Duodenal mucosa (tissue), 2 donors: ENCODE measurements at regions not wholly inside any gene's neighbourhood (a gene's known extent, or its start where the extent isn't known, plus 50 kb on each side); places are given as distances from the start of the nearest gene placed in this dataset.
"Not testable (repeated sequence)": the region's sequence is repeated elsewhere in the genome, so short reads cannot be mapped to it uniquely, and the experiment has no call there.

Source experiments
- H3K27ac ChIP-seq: one replicate; pipeline ENCODE4 v1.7.0; 2013; ENCODE audit warnings: low read depth, low read length
- H3K27me3 ChIP-seq, 2 donors: one replicate each; pipeline ENCODE4 v1.7.0; 2013; ENCODE audit warnings: low read length in 2 of 2, control low read depth in 1 of 2; ENCODE audit not compliant: insufficient read depth in 2 of 2, control insufficient read depth in 1 of 2
- H3K36me3 ChIP-seq, 2 donors: one replicate each; pipeline ENCODE4 v1.7.0; 2013; ENCODE audit warnings: low read length in 2 of 2, control low read depth in 1 of 2; ENCODE audit not compliant: insufficient read depth in 2 of 2, control insufficient read depth in 1 of 2
- H3K4me1 ChIP-seq, 2 donors: one replicate each; pipeline ENCODE4 v1.7.0; 2013; ENCODE audit warnings: low read length in 2 of 2, control low read depth in 1 of 2; ENCODE audit not compliant: insufficient read depth in 2 of 2, control insufficient read depth in 1 of 2
- H3K4me3 ChIP-seq, 2 donors: one replicate each; pipeline ENCODE4 v1.7.0; 2013; ENCODE audit warnings: low read length in 2 of 2, low read depth in 1 of 2
- H3K9ac ChIP-seq, 2 donors: one replicate each; pipeline ENCODE4 v1.7.0; 2013; ENCODE audit warnings: low read length in 2 of 2, low read depth in 1 of 2
- H3K9me3 ChIP-seq, 2 donors: one replicate each; pipeline ENCODE4 v1.7.0; 2013; ENCODE audit warnings: low read length in 2 of 2, control low read depth in 1 of 2; ENCODE audit not compliant: control insufficient read depth in 1 of 2

- Histone ChIP-seq H3K27me3 (no peaks in the 10 kb centered on the region), H3K4me3 (no peak overlapping the region), H3K27ac (no peak overlapping the region), H3K9me3 (no peaks in the 10 kb centered on the region), H3K36me3 (no peaks in the 10 kb centered on the region), H3K4me1 (no peaks in the 10 kb centered on the region), H3K9ac (no peak overlapping the region)
Observed at GRCh38 chr14:56063131-56063530, 55.1 kb upstream of the PELI2 start.

- H3K27ac ChIP-seq, result no peak overlapping the region
- no peaks in the 10 kb centered on the region for H3K4me1 ChIP-seq
- no peak overlapping the region for H3K4me3 ChIP-seq
- H3K9me3 ChIP-seq, result no peaks in the 10 kb centered on the region
- no peak overlapping the region for H3K9ac ChIP-seq
- H3K27me3 ChIP-seq, result no peaks in the 10 kb centered on the region
- H3K36me3 ChIP-seq, result no peaks in the 10 kb centered on the region
Observed at GRCh38 chr14:56064513-56064912, 53.7 kb upstream of the PELI2 start.

- H3K9me3 ChIP-seq, H3K4me3 ChIP-seq, H3K27ac ChIP-seq, H3K36me3 ChIP-seq, H3K9ac ChIP-seq, H3K4me1 ChIP-seq, H3K27me3 ChIP-seq: not testable (repeated sequence)
Observed at GRCh38 chr14:56065199-56065598, 53.0 kb upstream of the PELI2 start.

GRCh38 chr14:56065621-56066290 is 52.5 kb upstream of the PELI2 start:
- no peaks in the 10 kb centered on the region for H3K9me3 ChIP-seq
- H3K4me1 ChIP-seq, result no peaks in the 10 kb centered on the region
- H3K36me3 ChIP-seq, result no peaks in the 10 kb centered on the region
- no peak overlapping the region for H3K4me3 ChIP-seq
- no peaks in the 10 kb centered on the region for H3K27me3 ChIP-seq
- H3K9ac ChIP-seq, result no peak overlapping the region
- H3K27ac ChIP-seq, result no peak overlapping the region
